Mesendoderm (in vitro differentiated cells): ENCODE measurements at regions not wholly inside any gene's neighbourhood (a gene's known extent, or its start where the extent isn't known, plus 50 kb on each side); places are given as distances from the start of the nearest gene placed in this dataset.

ENCODE experiments used
- DNase-seq: peaks from one replicate; pipeline ENCODE4 v3.0.0; 2013
- H2AK5ac ChIP-seq: 2 replicates; pipeline ENCODE4 v1.6.1; 2013; ENCODE audit warnings: low read length, inconsistent platforms
- H2BK120ac ChIP-seq: 2 replicates; pipeline ENCODE4 v1.6.1; 2013; ENCODE audit warnings: low read depth, mild to moderate bottlenecking, low read length, moderate library complexity, mixed read lengths
- H2BK15ac ChIP-seq: replicated peaks from 2 replicates; pipeline ENCODE4 v1.6.1; 2013; ENCODE audit warnings: low read depth, mild to moderate bottlenecking, moderate library complexity
- H2BK5ac ChIP-seq: 2 replicates; pipeline ENCODE4 v1.6.1; 2013; ENCODE audit warnings: low read length, inconsistent platforms
- H3K18ac ChIP-seq: 2 replicates; pipeline ENCODE4 v1.6.1; 2013; ENCODE audit warnings: mild to moderate bottlenecking, low read length, mixed read lengths
- H3K23ac ChIP-seq: one replicate; pipeline ENCODE4 v1.6.1; 2013; ENCODE audit warnings: low read length
- H3K27ac ChIP-seq: 2 replicates; pipeline ENCODE4 v1.5.1; 2013; ENCODE audit warnings: low read depth, mild to moderate bottlenecking, inconsistent platforms, low read length, moderate library complexity
- H3K27me3 ChIP-seq: 2 replicates; pipeline ENCODE4 v1.6.1; 2013; ENCODE audit warnings: low read length, control low read depth, mild to moderate bottlenecking, inconsistent platforms; ENCODE audit not compliant: insufficient read depth, poor library complexity
- H3K36me3 ChIP-seq: 2 replicates; pipeline ENCODE4 v1.6.1; 2013; ENCODE audit warnings: low read length, inconsistent platforms; ENCODE audit not compliant: control insufficient read depth, insufficient read depth
- H3K4ac ChIP-seq: one replicate; pipeline ENCODE4 v1.6.1; 2013; ENCODE audit warnings: low read depth, mild to moderate bottlenecking, low read length, moderate library complexity
- H3K4me1 ChIP-seq: 2 replicates; pipeline ENCODE4 v1.6.1; 2013; ENCODE audit warnings: low read depth, low read length, inconsistent platforms; ENCODE audit not compliant: control insufficient read depth
- H3K4me2 ChIP-seq: 2 replicates; pipeline ENCODE4 v1.6.1; 2013; ENCODE audit warnings: low read length
- H3K4me3 ChIP-seq: 2 replicates; pipeline ENCODE4 v1.5.1; 2013; ENCODE audit warnings: mild to moderate bottlenecking, low read length
- H3K56ac ChIP-seq: one replicate; pipeline ENCODE4 v1.6.1; 2013; ENCODE audit warnings: low read length
- H3K79me1 ChIP-seq: 2 replicates; pipeline ENCODE4 v1.6.1; 2013; ENCODE audit warnings: low read length, inconsistent platforms
- H3K79me2 ChIP-seq: 2 replicates; pipeline ENCODE4 v1.6.1; 2013; ENCODE audit warnings: mild to moderate bottlenecking, low read length; ENCODE audit not compliant: control insufficient read depth, insufficient read depth
- H3K9ac ChIP-seq: 2 replicates; pipeline ENCODE4 v1.6.1; 2013; ENCODE audit warnings: low read length, inconsistent platforms
- H4K5ac ChIP-seq: one replicate; pipeline ENCODE4 v1.6.1; 2013; ENCODE audit warnings: low read length
- H4K8ac ChIP-seq: one replicate; pipeline ENCODE4 v1.6.1; 2013; ENCODE audit warnings: low read depth, mild to moderate bottlenecking, control low read depth, low read length, moderate library complexity
- WGBS: extraction: QIAGEN DNeasy Blood & Tissue Kit; methylation state at CpG from one replicate; pipeline ENCODE4 v1.1.7; 2013; ENCODE audit warnings: low lambda C conversion rate, missing lambda C conversion rate; ENCODE audit not compliant: insufficient coverage; ENCODE audit errors: extremely low coverage; 5-methylcytosine and 5-hydroxymethylcytosine counted together

DNA sequence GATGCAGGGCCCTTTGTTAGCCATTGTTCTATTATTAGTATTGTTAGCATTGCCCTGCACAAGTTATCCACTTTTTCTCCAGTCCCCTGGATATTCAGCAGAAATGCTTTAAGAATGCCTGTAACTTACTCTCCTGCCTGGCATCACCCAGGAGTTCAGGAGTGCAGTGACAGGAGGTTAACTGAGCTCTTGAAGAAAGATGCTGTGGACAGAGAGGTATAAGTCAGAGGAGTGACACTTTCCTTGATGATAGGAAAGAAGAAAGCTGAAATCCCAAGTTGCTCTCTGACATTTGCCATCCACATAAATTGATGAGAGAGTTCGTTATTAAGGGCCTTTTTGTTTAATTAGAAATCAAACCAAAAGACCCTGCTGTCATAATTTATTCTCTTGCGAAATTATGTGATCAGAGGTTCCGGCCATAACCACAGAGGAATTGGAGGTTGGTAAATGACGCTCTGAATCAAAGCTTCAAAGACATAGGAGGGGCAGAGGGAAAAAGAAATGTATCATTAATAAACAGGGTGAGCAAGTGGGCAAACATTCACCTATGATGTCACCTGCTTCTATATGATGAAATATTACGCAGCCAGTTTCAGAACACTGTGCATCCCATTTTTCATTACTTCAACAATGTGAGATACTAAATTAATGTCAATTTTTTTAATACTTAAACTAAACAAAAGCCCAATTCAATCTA is 230.2 kb upstream of the JADE1 start:
- H3K56ac ChIP-seq = no peak overlapping the region
- no peaks in the 10 kb centered on the region for H3K79me1 ChIP-seq
- no peak overlapping the region for H2BK15ac ChIP-seq
- no peak overlapping the region for H2AK5ac ChIP-seq
- H2BK5ac ChIP-seq = no peak overlapping the region
- H3K18ac ChIP-seq = no peak overlapping the region
- H3K9ac ChIP-seq = no peak overlapping the region
- DNase-seq = no peak
- H3K23ac ChIP-seq = no peak overlapping the region
- no peaks in the 10 kb centered on the region for H3K4me1 ChIP-seq
- WGBS = no CpG with 5 or more reads among the region's 5 CpGs
- no peaks in the 10 kb centered on the region for H3K36me3 ChIP-seq
- no peak overlapping the region for H4K8ac ChIP-seq
- H3K4me3 ChIP-seq = no peak overlapping the region
- no peaks in the 10 kb centered on the region for H3K27me3 ChIP-seq
- no peak overlapping the region for H3K4me2 ChIP-seq
- no peak overlapping the region for H3K27ac ChIP-seq
- no peak overlapping the region for H4K5ac ChIP-seq
- H3K4ac ChIP-seq = no peak overlapping the region
- no peak overlapping the region for H2BK120ac ChIP-seq
- no peaks in the 10 kb centered on the region for H3K79me2 ChIP-seq

DNA sequence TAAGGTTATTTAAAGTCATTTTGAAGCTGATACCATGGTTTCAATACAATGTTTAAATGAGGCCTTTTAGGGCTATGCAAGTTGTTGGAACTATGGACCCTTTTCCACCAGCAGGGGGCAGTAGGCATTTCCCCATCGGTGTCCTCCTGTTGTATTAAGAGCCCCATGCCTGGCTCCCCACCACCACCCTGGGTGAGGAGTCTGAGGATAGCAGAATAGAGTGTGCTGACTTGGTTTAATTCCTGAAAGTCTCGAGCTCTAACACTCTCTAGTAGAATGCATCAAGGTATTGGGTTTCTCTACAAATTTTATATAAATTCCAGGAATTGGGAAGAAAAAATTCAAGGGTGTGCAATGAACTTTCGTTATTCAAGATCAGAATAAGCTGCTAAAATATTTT is 234.8 kb upstream of the JADE1 start:
- peak; percentile 92 for DNase-seq
- WGBS = no CpG with 5 or more reads among the region's 3 CpGs
- no peak overlapping the region for H3K18ac ChIP-seq
- H3K4me1 ChIP-seq = no peaks in the 10 kb centered on the region
- H3K4me3 ChIP-seq = no peak overlapping the region
- no peak overlapping the region for H3K56ac ChIP-seq
- H3K27me3 ChIP-seq = no peaks in the 10 kb centered on the region
- no peak overlapping the region for H3K27ac ChIP-seq
- no peak overlapping the region for H4K8ac ChIP-seq
- no peaks in the 10 kb centered on the region for H3K36me3 ChIP-seq
- no peak overlapping the region for H2BK15ac ChIP-seq
- no peaks in the 10 kb centered on the region for H3K79me2 ChIP-seq
- H3K4me2 ChIP-seq = no peak overlapping the region
- H3K23ac ChIP-seq = no peak overlapping the region
- H2BK5ac ChIP-seq = no peak overlapping the region
- H2BK120ac ChIP-seq = no peak overlapping the region
- no peak overlapping the region for H3K9ac ChIP-seq
- H2AK5ac ChIP-seq = no peak overlapping the region
- H4K5ac ChIP-seq = no peak overlapping the region
- no peaks in the 10 kb centered on the region for H3K79me1 ChIP-seq
- no peak overlapping the region for H3K4ac ChIP-seq

- Histone ChIP-seq H3K4me1 (no peaks in the 10 kb centered on the region), H3K4ac (no peak overlapping the region), H4K5ac (no peak overlapping the region), H2BK15ac (no peak overlapping the region), H3K79me1 (no peaks in the 10 kb centered on the region), H3K56ac (no peak overlapping the region), H4K8ac (no peak overlapping the region), H3K36me3 (no peaks in the 10 kb centered on the region), H3K4me3 (no peak overlapping the region), H3K4me2 (no peak overlapping the region), H2BK5ac (no peak overlapping the region), H3K18ac (no peak overlapping the region), H3K9ac (no peak overlapping the region), H3K27ac (no peak overlapping the region), H2AK5ac (no peak overlapping the region), H3K27me3 (no peaks in the 10 kb centered on the region), H2BK120ac (no peak overlapping the region), H3K23ac (no peak overlapping the region), H3K79me2 (no peaks in the 10 kb centered on the region)
- no CpG with 5 or more reads among the region's 4 CpGs for WGBS
- DNase-seq = peak; percentile 89
Measured at GRCh38 chr4:128573781-128574508, 235.6 kb upstream of the JADE1 start.

DNA sequence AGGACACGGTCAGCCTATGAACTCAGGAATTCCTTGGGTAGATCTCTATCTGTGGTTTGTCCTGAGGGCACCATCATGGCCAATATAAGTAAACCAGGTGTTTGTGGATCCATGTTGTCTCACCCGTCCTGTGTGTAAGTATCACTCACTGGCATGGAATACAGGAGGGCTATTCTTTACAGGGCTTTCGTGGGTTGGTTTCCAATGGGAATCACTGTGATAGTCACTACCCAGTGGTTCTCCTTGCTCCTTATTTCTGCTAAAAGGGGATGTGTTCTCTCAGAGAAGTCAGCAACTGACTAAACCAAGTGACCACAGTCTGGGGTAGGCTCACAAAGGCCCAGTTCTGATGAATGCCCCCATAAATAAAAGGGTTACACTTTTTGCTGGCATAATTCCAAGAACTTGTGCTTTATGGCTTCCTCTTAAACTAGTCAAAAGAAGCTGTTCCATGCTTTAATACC is 236.7 kb upstream of the JADE1 start:
- Histone ChIP-seq H3K27ac (no peak overlapping the region), H3K4ac (no peak overlapping the region), H3K79me1 (no peaks in the 10 kb centered on the region), H3K27me3 (no peaks in the 10 kb centered on the region), H3K56ac (no peak overlapping the region), H2BK120ac (no peak overlapping the region), H4K8ac (no peak overlapping the region), H3K23ac (no peak overlapping the region), H3K9ac (no peak overlapping the region), H3K79me2 (no peaks in the 10 kb centered on the region), H2AK5ac (no peak overlapping the region), H2BK15ac (no peak overlapping the region), H3K18ac (no peak overlapping the region), H3K4me3 (no peak overlapping the region), H3K4me2 (no peak overlapping the region), H3K4me1 (no peaks in the 10 kb centered on the region), H3K36me3 (no peaks in the 10 kb centered on the region), H4K5ac (no peak overlapping the region), H2BK5ac (no peak overlapping the region)
- no CpG with 5 or more reads among the region's 3 CpGs for WGBS
- DNase-seq = peak; percentile 34

DNA sequence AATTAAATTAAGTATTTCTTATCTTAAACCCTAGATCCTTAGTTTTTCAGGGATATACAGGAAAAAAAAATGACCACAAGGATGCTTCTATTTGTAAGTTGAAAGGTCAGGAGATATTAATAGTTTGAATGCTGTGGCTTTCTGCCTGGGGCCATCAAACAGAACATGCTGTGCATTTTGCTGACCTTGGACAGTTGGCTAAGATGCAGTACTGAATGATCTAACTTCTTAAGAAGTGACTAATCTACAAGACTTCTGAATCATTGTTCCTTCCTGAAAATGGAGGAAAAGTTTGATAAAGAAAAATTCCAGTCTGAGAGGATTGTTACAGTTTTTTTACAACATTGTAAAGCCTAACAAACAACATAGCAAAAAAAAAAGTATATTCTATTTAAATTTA is 237.8 kb upstream of the JADE1 start:
- H4K5ac ChIP-seq = no peak overlapping the region
- DNase-seq = no peak
- H2BK5ac ChIP-seq = no peak overlapping the region
- no peaks in the 10 kb centered on the region for H3K79me2 ChIP-seq
- no peak overlapping the region for H3K4me3 ChIP-seq
- H2BK15ac ChIP-seq = no peak overlapping the region
- H3K4ac ChIP-seq = no peak overlapping the region
- H3K18ac ChIP-seq = no peak overlapping the region
- no peaks in the 10 kb centered on the region for H3K79me1 ChIP-seq
- H3K56ac ChIP-seq = no peak overlapping the region
- H3K36me3 ChIP-seq = no peaks in the 10 kb centered on the region
- H2BK120ac ChIP-seq = no peak overlapping the region
- H3K27me3 ChIP-seq = no peaks in the 10 kb centered on the region
- no peak overlapping the region for H2AK5ac ChIP-seq
- H3K9ac ChIP-seq = no peak overlapping the region
- H3K27ac ChIP-seq = no peak overlapping the region
- no peak overlapping the region for H4K8ac ChIP-seq
- H3K4me2 ChIP-seq = no peak overlapping the region
- H3K23ac ChIP-seq = no peak overlapping the region
- H3K4me1 ChIP-seq = no peaks in the 10 kb centered on the region
